GM10266 (cell line): ENCODE measurements at regions not wholly inside any gene's neighbourhood (a gene's known extent, or its start where the extent isn't known, plus 50 kb on each side); places are given as distances from the start of the nearest gene placed in this dataset.

Experiments used
- DNase-seq: peaks from one replicate; pipeline ENCODE4 v3.0.0; 2012; ENCODE audit errors: extremely low spot score
- CTCF ChIP-seq: IDR thresholded peaks from 2 replicates; pipeline ENCODE4 v1.5.1; 2012; ENCODE audit warnings: mild to moderate bottlenecking, low read depth; ENCODE audit not compliant: control insufficient read depth, insufficient read depth; ENCODE audit errors: missing control alignments

DNA sequence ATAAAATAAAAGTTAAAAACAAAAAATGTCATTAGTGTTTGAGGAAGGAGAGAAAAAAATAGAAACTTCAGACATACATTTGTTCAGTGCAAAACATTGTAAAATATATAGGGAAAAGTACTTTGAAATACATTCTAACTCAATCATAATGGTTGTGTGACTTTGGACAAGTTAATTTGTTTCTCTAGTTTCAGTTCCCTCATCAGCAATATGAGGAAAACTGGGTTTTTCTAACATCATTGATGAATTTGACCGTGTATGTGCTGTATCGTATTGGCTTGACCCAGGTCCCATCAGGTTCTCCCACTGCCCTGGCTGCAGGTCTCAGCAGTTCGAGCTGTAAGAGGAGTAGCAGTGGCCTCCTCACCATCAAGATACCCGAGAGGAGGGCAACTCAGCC lies 173.9 kb upstream of the ATF7IP start:
- no peak for DNase-seq
- TF ChIP-seq CTCF, result no peak

- no peak for TF ChIP-seq CTCF
- no peak for DNase-seq
These were observed 171.8 kb upstream of the ATF7IP start for GRCh38 chr12:14193639-14194038.

GRCh38 chr12:14194572-14194971 lies 170.9 kb upstream of the ATF7IP start:
- no peak for DNase-seq
- no peak for TF ChIP-seq CTCF

DNA sequence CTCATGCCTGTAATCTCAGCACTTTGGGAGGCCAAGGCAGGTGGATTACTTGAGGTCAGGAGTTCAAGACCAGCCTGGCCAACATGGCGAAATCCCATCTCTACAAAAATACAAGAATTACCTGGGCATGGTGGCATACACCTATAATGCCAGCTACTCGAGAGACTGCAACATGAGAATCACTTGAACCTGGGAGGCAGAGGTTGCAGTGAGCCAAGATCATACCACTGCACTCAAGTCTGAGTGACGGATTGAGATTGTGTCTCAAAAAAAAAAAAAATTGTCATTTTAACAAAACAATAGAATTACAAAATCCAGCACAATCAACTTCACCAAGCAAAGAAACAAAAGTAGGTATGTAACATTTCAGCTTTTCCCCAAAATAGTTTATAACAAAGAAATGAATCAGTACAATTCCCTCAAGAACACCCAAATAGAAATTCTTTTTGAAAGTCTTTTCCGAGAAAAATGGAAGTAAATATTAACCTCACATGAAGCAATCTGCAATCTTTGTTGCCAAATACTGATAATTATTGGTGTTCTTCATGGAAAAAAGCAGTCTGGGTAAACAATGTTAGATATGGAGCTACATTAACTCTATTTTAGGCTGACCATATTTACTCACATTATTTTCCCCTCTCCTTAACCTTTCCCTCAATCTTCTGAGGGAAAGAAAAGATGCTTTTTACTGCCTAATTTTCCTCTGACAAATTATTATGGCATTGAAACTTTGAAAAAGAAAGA lies 165.9 kb upstream of the ATF7IP start:
- DNase-seq, result no peak
- TF ChIP-seq CTCF, result no peak

GRCh38 chr12:14200598-14200997 lies 164.9 kb upstream of the ATF7IP start:
- no peak for DNase-seq
- no peak for TF ChIP-seq CTCF

GRCh38 chr12:14201291-14201690 lies 164.2 kb upstream of the ATF7IP start:
- no peak for TF ChIP-seq CTCF
- no peak for DNase-seq

DNA sequence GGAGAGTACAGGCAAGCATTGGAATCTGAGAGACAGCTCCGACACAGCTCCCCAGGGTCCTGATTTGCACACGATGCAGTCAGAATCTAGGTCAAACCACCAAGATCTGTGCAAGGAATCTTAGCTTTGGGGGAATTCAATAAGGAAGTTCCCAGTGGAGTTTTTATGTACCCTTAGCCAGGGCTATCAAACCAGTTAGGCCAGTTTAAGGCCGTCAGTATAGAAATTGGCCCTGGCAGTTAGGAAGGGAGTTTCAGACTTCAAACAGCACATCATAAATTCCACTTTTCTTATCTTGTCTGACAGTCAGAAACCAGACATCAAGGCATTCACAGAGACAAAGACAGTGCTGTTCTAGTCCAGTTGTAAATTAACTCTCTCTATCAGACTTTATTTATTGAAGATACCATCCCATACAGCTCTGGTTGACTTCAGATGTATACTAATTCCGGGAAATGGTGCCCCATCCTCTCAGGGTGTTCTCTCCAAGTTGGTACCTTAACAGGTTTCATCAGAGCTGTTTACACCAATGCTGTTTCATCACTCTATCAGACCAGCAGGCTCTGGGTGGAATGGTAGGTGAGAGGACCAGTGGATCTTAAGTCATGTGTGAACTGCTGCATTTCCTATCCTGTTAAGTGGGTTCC lies 157.5 kb upstream of the ATF7IP start:
- no peak for DNase-seq
- TF ChIP-seq CTCF, result no peak
